Inferior parietal cortex (tissue), 1 donor: ENCODE measurements at regions not wholly inside any gene's neighbourhood (a gene's known extent, or its start where the extent isn't known, plus 50 kb on each side); places are given as distances from the start of the nearest gene placed in this dataset.
"Not testable (repeated sequence)": the region's sequence is repeated elsewhere in the genome, so short reads cannot be mapped to it uniquely, and the experiment has no call there.

Source experiments
- DNase-seq: peaks from one replicate; pipeline ENCODE4 v3.0.0-alpha.2; 2016; ENCODE audit errors: extremely low spot score

GRCh38 chr5:118552731-118553360 is 435.5 kb downstream of the DTWD2 start:
- no peak for DNase-seq

- no peak for DNase-seq
These were observed 436.2 kb downstream of the DTWD2 start for GRCh38 chr5:118552146-118552545.

GRCh38 chr5:118551716-118552115 is 436.6 kb downstream of the DTWD2 start:
- DNase-seq: no peak

- DNase-seq: no peak
These were observed 437.3 kb downstream of the DTWD2 start for GRCh38 chr5:118551031-118551430.

GRCh38 chr5:118548761-118549720 is 439.3 kb downstream of the DTWD2 start:
- no peak for DNase-seq

- no peak for DNase-seq
These were observed 442.9 kb downstream of the DTWD2 start for GRCh38 chr5:118545470-118545869.

GRCh38 chr5:118544887-118545449 is 443.4 kb downstream of the DTWD2 start:
- DNase-seq: no peak

GRCh38 chr5:118533923-118534322 is 454.4 kb downstream of the DTWD2 start:
- no peak for DNase-seq

- DNase-seq: no peak
These were observed 455.2 kb downstream of the DTWD2 start for GRCh38 chr5:118533156-118533555.

- no peak for DNase-seq
These were observed 457.1 kb downstream of the DTWD2 start for GRCh38 chr5:118531276-118531675.

- no peak for DNase-seq
These were observed 458.8 kb downstream of the DTWD2 start for GRCh38 chr5:118529361-118530144.

- DNase-seq: no peak
These were observed 465.7 kb downstream of the DTWD2 start for GRCh38 chr5:118522626-118523025.

GRCh38 chr5:118520771-118521415 is 467.5 kb downstream of the DTWD2 start:
- no peak for DNase-seq

- no peak for DNase-seq
These were observed 468.9 kb downstream of the DTWD2 start for GRCh38 chr5:118519466-118519865.

GRCh38 chr5:118518720-118519119 is 469.6 kb downstream of the DTWD2 start:
- DNase-seq: no peak

- no peak for DNase-seq
These were observed 476.5 kb downstream of the DTWD2 start for GRCh38 chr5:118511846-118512245.

GRCh38 chr5:118506217-118506852 is 482.0 kb downstream of the DTWD2 start:
- no peak for DNase-seq

- not testable (repeated sequence) for DNase-seq
These were observed 486.1 kb downstream of the DTWD2 start for GRCh38 chr5:118502232-118502631.

- no peak for DNase-seq
These were observed 497.0 kb downstream of the DTWD2 start for GRCh38 chr5:118491351-118491750.

- DNase-seq: no peak
These were observed 501.6 kb downstream of the DTWD2 start for GRCh38 chr5:118486647-118487225.

- no peak for DNase-seq
These were observed 509.1 kb downstream of the DTWD2 start for GRCh38 chr5:118479285-118479684.
